ENCODE measurements at regions not wholly inside any gene's neighbourhood (a gene's known extent, or its start where the extent isn't known, plus 50 kb on each side); places are given as distances from the start of the nearest gene placed in this dataset.
"Not testable (repeated sequence)": the region's sequence is repeated elsewhere in the genome, so short reads cannot be mapped to it uniquely, and the experiment has no call there.

DNA sequence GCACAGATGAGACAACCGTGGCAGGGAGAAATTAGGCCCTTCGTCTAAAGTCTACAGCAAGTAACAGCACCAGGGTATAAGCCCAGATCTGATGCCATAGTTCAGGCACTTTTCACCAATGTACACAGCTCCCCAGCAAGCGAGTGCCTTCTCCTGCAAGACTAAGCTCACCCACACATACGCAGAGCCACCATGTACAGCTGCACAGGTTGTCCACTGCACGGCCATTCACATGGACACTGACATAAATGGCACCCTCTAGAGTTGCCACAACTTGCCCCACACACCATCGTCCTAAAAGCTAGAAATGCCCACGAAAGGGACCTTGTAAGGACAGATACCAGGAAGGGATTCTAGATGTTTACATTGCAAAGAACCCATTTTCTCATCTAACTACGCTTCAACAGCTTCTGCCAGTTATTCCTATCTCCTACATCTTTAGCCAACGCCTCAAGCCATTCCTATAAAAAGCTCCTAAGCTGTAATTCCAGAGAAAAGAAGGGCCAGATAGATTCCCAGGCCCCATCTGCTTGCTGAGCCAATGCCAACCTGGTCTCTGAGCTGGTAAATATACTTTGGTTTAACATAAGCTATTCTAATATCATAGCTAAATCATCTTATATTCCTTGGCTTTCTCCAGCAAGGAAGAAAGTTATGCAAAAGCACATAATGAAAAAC, 174.0 kb upstream of the KAZN start:
- no peak for DNase-seq (ENCODE audit: low read depth in 1 of 2, low spot score in 1 of 2)

DNA sequence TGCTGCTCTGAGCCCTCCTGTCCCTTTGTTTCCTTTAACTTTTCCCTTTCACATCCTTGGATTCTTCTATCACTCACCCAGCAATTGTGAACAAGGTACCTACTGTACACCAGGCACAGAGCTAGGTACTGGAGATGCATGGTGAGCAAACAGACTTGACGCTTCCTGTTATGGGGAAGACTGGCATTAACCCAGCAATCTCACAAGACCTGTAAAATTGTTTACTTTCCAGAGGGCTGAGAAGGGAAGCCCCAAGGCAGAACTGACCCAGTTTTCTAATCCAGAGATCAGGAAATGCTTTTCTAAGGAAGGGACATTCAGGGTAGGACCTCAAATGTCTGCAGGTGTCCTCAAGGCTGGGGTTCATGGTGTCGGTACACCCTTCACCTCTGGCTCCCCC, 171.6 kb upstream of the KAZN start:
- DNase-seq (ENCODE audit: low read depth in 1 of 2, low spot score in 1 of 2) = no peak

DNA sequence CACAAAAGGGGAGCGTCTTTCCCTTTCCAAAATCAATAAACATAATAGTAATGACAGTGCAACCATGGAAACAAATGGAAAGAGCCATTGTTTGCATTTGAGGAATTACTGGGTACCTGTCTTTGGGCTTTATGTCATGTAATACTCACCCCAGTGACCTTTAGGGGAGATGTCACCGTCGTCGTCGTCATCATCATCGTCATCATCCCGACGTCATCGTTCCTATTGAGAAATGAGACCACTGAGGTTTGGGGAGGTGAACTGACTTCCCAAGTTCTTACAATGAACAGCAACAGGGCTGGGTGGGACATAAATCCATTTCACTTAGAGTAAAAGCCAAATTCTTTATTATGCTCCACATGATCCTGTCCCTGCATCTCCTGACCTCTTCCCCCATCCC, 168.9 kb upstream of the KAZN start:
- no peak for DNase-seq (ENCODE audit: low read depth in 1 of 2, low spot score in 1 of 2)

DNA sequence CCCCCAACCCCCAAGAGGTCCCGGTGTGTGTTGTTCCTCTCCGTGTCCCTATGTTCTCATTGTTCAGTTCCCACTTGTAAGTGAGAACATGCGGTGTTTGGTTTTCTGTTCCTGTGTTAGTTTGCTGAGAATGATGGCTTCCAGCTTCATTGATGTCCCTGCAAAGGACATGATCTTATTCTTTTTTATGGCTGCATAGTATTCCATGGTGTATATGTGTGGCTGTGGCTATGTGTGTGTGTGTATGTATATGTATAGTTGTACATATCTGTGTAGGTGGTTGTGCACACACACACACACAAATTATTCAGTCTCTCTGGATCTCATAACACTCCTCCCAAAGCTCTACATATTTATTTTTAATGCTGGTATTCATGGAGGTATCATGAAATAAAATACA, 165.8 kb upstream of the KAZN start:
- DNase-seq (ENCODE audit: low read depth in 1 of 2, low spot score in 1 of 2) = not testable (repeated sequence)

DNA sequence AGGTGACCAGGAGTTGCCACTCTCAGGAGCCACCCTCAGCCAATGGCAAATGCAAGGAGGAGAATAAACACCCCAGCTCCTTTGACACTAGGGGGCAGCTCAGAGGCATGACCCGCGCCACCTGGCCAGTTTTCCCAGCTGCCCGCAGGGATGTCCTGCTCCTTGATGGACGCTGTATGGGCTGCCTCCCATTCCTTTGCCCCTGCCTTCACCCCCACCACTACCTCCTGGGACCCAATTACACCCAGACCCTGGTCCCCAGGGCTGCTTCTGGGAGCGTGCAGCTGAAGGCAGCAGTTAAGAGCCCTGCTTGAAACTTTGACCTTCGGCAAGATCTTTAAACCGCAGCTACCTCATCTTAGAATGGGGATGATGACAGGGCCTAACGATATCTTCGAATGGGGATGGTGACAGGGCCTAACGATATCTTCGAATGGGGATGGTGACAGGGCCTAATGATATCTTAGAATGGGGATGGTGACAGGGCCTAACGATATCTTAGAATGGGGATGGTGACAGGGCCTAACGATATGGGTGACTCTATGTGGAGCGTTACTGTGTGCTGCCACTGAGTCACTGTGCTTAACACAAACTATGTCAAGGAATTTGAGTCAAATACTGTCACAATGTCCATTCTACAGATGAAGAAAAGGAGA, 163.0 kb upstream of the KAZN start:
- DNase-seq (ENCODE audit: low read depth in 1 of 2, low spot score in 1 of 2) = no peak

DNA sequence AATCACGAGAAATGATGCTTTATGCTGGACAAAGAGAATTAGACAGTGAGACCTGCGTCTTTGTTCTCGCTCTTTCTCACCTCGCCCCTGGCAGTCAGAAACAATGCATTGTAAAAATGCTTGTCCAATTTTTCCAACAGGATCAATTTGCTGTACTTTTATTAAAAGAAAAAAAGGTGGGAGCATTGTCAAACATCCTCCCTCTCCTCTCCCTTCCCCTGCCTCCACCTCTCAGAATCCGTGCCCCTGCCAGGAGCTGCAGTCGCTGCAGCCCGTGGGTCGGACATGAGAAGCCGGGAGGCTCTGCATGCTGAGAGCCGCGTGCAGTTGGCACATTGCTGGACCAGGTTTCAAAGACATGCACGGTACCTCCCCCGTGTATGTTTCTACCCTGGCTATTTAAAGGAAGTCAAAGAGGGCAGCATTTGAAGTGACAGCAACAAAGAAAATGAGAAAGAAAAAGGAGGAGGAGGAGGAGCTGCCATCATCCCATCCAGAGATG, 161.0 kb upstream of the KAZN start:
- no peak for DNase-seq (ENCODE audit: low read depth in 1 of 2, low spot score in 1 of 2)

DNA sequence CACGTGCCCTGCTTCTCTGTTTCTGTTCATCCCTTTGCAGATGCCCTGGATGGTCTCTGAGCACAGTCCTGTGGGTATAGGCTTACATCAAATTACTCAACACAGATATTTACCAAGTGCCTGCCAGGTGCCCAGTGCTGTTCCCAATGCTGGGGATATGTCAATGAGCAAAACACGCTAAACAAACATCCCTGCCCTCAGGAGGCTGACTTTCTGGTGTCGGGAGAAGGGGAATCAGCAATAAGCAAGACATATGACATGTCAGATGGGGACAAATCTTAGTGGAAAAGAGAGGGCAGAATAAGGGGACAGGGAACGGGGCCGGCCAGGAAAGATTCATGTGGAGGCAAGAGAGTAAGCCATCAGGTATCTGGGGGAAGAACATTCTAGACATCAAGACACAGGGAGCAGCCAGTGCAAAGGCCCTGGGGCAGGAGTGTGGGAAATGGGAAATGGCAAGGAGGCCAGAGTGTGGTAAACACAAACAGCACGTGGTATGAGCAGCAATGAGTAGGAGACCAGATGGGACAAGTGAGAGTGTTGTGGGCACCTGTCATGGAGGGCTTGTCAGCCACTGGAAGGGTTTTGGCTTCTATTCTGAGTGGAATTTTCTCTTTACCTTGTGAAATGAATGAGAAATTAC, 160.2 kb upstream of the KAZN start:
- DNase-seq (ENCODE audit: low read depth in 1 of 2, low spot score in 1 of 2) = no peak

DNA sequence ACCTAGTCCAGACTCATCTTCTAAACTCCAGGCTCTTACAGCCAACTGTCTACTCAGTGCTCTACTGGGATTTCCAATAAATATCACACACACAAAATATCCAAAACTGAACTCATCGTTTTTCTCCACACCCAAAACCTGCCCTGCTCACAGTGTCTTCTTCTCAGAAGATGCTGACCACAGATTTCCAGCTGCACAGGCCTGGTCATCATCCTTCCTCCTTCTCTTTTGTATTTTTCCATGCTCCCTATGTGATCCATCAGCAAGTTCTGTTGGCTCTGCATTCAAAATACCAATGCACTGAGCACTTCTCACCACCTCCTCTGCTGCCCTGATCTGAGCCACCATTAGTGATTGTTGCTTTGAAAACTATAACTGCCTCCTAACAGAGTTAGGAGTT, 159.5 kb upstream of the KAZN start:
- DNase-seq (ENCODE audit: low read depth in 1 of 2, low spot score in 1 of 2) = no peak

DNA sequence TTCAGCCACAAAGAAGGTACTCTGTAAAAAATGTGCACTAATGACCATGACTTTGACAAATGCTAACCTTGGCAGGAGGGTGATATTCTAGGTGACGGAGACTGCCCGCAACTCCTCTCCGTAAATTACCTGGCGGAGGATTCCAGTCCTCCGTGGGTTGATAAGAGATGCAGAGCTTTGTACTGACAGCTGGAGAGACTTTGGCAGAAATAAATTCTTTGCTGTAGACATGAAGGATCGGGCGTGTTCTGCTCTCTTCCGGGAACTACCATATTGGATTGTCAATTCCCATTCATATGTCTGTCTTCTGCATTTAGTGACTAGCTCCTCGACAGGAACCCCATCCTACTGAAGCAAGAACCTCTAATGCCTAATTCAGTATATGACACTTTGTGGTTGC, 158.3 kb upstream of the KAZN start:
- DNase-seq (ENCODE audit: low read depth in 1 of 2, low spot score in 1 of 2) = no peak

DNA sequence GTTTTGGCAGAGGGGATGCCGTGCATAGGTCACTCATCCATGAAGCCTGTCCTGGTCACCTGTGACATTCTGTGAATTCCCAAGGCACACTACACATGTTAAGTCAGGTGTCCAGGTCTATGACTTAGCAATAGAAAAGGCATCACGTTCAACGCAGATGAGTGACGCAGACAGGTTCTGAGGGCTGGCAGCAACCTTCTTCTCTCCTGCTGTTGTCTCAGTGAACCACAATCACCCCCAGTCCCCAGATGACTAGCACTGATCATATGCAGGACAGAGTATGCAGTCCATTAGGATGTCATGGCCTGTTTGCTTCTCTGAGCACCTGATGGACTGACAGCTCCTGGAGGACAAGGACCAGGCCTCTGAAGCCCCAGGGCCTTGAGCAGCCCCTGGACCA, 157.8 kb upstream of the KAZN start:
- no peak for DNase-seq (ENCODE audit: low read depth in 1 of 2, low spot score in 1 of 2)

DNA sequence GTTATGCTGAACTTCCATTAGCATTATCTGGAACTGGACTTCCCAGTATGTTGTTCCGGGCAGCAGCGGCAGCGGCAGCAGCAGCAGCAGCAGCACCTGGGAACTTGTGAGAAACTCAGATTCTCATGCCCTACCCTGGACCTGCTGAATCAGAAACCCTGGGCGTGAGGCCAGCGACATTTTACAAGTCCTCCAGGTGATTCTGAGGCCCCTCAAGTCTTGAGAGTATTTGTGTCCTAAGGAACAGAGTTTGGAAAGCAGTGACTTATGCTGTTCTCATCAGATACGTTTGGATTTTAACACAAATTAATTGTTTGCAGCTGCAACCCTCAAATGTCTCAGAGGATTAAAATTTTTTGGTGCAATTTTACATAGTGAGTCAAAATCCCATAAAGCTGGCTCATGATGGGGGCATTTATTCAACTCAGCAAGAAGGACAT, 157.2 kb upstream of the KAZN start:
- DNase-seq (ENCODE audit: low read depth in 1 of 2, low spot score in 1 of 2) = no peak

DNA sequence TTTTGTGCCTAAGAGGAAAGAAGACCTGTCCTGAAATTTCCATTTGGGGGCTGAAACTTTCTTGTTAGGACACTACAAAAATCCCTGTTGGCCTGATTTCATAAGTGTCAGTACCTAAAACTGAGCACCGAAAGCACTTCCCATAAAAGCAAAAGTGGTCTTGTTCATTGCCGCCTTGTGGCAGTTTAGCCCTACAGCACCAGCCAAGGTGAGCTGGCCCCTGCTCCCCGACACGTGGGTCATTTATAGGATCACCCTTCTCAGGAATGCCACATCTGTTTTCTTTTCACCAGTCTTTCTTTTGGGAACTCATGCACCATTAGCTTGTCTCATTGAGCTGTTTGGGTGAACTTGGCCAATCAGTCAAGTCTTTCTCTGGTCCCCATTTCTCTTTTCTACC, 155.8 kb upstream of the KAZN start:
- no peak for DNase-seq (ENCODE audit: low read depth in 1 of 2, low spot score in 1 of 2)

DNA sequence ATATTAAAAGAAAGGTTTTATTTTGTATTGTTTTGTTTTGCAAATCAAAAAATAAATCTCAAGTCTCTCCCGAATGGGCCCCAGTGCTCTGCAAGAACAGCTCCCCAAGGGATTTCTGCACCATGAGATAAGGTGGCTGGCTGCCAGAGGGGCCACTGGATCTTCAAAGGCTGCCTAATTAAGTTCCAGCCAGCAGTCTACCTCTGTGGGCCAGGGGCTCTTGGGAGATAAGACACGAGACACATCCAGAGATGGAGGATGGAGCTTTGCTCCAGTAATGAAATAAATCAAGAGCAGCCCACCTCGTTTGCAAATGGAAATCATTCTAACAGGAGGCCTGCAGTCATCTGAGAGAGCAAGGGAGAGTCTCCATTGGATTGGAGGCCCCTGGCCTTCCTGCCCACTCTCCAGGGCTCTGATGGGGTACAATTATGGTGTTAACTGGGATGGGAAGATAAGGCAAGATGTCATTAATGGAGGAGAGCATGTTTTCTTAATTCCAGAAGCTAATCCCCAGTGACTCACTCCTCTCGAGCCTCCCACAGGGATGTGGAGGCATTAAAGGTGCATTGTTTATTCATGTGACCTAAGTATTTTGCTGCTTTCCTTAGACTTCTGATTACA, 155.2 kb upstream of the KAZN start:
- no peak for DNase-seq (ENCODE audit: low read depth in 1 of 2, low spot score in 1 of 2)

DNA sequence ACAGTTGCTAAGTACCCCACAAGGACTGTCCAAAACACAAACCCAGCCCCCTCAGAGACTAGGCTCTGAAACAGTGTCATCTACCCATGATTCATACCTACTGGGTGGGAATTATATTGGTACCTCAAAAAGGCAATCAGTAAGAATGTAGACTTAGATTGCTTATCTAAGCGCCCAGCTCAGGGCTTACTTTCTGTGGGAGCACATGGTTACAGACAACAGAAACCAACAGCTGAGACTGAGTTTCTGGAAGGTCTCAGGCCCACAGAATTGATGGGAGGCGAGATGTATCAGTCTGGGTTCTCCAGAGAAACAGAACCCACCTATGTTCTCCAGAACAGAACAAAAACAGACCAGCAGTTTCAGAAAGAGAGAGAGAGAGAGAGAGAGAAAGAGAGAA, 147.3 kb upstream of the KAZN start:
- DNase-seq (ENCODE audit: low read depth in 1 of 2, low spot score in 1 of 2) = no peak

DNA sequence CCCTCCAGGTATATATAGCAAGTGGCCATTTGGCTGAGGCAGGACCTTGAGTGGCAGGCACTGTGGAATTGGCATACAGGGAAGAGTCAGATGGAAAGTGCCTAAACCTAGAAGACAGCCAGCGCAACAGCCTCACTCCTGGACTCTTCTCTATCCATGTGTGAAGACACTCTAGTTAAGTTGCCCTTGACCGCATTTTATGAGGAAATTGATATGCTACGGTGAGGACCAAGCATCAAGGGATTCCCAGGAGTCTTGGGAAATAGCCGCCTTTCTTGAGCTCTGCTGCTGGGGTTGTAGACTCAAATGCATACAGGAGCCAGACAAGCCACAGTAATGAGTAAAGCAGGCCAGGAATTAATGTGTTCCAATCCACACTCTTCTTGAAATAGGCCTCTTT, 145.9 kb upstream of the KAZN start:
- no peak for DNase-seq (ENCODE audit: low read depth in 1 of 2, low spot score in 1 of 2)

DNA sequence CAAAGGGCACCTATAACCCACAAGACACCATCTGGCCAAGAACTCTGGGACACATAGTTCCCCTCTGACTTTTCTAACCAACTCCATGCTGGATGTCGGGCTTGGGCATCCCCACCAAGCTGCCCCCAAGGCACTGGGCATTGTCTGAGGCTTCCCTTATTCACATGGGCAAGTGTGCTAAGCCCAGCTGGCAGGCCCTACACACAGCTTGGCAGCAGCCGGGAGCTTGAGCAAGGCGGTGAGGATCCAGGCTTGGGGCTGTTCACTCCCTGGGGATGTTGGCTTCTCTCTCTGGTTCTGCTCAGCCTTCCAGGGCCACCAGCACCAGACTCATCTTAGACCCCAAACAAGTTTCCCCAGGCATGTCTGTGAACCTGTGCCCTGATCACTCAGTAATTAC, 138.3 kb upstream of the KAZN start:
- DNase-seq (ENCODE audit: low read depth in 1 of 2, low spot score in 1 of 2) = no peak

DNA sequence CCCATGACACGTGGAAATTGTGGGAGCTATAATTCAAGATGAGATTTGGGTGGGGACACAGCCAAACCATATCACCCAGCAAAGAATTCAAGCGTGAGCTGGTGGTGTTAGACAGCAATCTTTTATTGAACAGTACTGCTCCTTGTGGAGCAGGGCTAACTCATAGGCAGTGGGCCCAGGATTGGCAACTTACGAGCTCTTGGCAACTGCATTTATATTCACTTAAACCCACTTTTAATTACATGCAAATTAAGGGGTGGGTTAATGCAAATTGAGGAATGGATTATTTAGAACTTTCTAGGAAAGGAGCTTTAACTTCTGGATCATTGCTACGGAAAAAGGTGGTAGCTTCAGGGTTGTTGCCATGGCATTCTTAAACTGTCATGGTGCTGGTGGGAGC, 135.6 kb upstream of the KAZN start:
- no peak for DNase-seq (ENCODE audit: low read depth in 1 of 2, low spot score in 1 of 2)

DNA sequence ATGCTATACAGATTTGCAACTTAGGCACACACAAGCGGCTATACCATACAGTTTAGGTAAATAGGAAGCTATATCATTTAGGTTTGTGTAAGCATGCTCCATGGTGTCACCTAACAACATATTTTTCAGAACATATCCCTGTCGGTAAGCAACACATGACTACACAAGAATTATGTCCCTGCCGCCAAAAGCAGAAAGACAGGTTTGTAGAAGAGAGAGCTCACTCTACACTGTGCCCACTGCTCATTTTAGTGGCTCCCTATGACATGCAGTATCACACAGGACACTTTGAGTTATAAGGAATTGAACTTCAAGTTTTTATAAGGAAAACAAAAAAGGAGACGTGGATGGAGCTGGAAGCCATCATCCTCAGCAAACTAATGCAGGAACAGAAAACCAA, 132.5 kb upstream of the KAZN start:
- DNase-seq (ENCODE audit: low read depth in 1 of 2, low spot score in 1 of 2) = no peak

DNA sequence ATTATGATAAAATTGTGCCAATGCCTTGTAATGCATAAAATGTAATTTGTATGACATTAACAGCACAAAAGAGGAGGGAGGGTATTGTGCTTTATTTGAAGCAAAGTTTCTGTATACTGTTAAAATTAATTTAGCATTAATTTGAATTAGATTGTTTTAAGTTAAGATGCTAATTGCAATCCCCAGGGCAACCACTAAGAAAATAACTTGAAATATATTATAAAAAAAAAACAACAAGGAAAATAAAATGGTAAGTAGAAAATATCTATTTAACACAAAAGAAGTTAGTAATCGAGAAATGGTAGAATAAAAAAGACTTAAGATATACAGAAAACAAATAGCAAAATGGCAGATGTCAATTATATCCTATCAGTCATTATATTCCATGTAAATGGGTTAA, 131.4 kb upstream of the KAZN start:
- no peak for DNase-seq (ENCODE audit: low read depth in 1 of 2, low spot score in 1 of 2)

DNA sequence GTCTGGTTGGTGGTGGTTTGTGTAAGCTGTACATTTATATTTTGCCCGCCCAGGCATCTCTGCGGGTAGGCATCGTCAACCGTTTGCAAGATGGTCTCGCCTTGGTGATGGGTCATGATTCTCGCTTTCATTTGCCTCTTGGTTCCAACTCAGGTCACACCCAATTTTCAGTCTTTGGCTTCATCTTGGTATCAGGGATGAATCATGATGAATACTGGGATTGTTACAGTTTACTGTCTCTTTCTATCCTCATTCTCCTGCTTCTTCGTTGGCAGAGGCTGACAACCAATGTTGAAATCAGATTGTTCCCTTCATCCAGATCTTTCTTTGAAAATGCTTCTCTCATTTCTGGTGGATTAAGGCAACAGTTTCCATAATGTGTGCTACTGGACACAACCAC, 129.7 kb upstream of the KAZN start:
- no peak for DNase-seq (ENCODE audit: low read depth in 1 of 2, low spot score in 1 of 2)

DNA sequence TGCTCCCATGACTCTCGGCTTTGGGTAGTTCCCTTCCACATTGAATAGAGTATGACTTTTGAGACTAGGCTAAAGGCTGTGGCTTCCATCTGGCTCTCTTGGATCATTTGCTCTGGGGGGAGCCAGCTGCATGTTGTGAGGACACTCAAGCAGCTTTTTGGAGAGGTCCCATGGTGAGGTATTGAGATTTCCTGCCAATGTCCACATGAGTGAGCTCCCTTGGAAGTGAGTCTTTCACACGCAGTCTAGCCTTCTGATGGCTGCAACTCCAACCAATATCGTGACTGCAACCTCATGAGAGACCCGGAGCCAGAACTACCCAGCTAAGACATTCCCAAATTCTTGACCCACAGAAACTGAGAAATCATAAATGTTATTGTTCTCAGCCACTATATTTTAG, 127.7 kb upstream of the KAZN start:
- DNase-seq (ENCODE audit: low read depth in 1 of 2, low spot score in 1 of 2) = no peak

DNA sequence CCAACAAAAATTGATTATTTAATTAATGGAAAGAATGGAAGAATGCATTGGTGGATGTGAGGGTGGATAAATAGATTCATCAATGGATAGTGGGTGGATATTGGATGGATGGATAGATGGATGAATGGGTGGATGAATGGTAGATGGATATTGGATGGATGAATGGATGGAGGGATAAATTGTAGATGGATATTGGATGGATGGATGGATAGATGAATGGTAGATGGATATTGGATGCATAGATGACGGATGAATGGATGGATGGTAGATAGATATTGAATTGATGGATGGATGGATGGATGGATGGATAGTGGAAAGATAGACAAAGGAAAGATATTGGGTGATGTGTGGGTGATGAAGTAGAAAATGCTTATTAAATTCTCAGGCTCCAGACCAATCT, 123.6 kb upstream of the KAZN start:
- no peak for DNase-seq (ENCODE audit: low read depth in 1 of 2, low spot score in 1 of 2)
